ENCODE measurements at regions not wholly inside any gene's neighbourhood (a gene's known extent, or its start where the extent isn't known, plus 50 kb on each side); places are given as distances from the start of the nearest gene placed in this dataset.
"Not testable (repeated sequence)": the region's sequence is repeated elsewhere in the genome, so short reads cannot be mapped to it uniquely, and the experiment has no call there.

- not testable (repeated sequence) for DNase-seq
Measured at GRCh38 chr14:105718787-105719186, 192.4 kb downstream of the TMEM121 start.

GRCh38 chr14:105720106-105720505, 193.7 kb downstream of the TMEM121 start:
- not testable (repeated sequence) for DNase-seq

- DNase-seq, result not testable (repeated sequence)
Measured at GRCh38 chr14:105720852-105721601, 194.6 kb downstream of the TMEM121 start.

GRCh38 chr14:105721602-105721970, 195.2 kb downstream of the TMEM121 start:
- DNase-seq, result peak; percentile 50

- DNase-seq, result not testable (repeated sequence)
Measured at GRCh38 chr14:105721996-105722709, 195.8 kb downstream of the TMEM121 start.

- DNase-seq, result not testable (repeated sequence)
Measured at GRCh38 chr14:105723271-105723670, 196.9 kb downstream of the TMEM121 start.

GRCh38 chr14:105723776-105724175, 197.4 kb downstream of the TMEM121 start:
- not testable (repeated sequence) for DNase-seq

- DNase-seq, result not testable (repeated sequence)
Measured at GRCh38 chr14:105729825-105730368, 203.5 kb downstream of the TMEM121 start.

GRCh38 chr14:105730731-105731130, 204.3 kb downstream of the TMEM121 start:
- DNase-seq, result not testable (repeated sequence)

- DNase-seq, result not testable (repeated sequence)
Measured at GRCh38 chr14:105731221-105731985, 205.0 kb downstream of the TMEM121 start.

- no peak for DNase-seq
Measured at GRCh38 chr14:105733081-105734065, 207.0 kb downstream of the TMEM121 start.

- DNase-seq, result not testable (repeated sequence)
Measured at GRCh38 chr14:105734241-105734640, 207.9 kb downstream of the TMEM121 start.

- not testable (repeated sequence) for DNase-seq
Measured at GRCh38 chr14:105736331-105736730, 209.9 kb downstream of the TMEM121 start.

GRCh38 chr14:105737504-105738246, 211.3 kb downstream of the TMEM121 start:
- DNase-seq, result no peak

GRCh38 chr14:105738638-105739037, 212.3 kb downstream of the TMEM121 start:
- DNase-seq, result no peak

- no peak for DNase-seq
Measured at GRCh38 chr14:105739331-105740102, 213.1 kb downstream of the TMEM121 start.

GRCh38 chr14:105740272-105740671, 213.9 kb downstream of the TMEM121 start:
- DNase-seq, result not testable (repeated sequence)

- DNase-seq, result not testable (repeated sequence)
Measured at GRCh38 chr14:105740961-105741360, 214.6 kb downstream of the TMEM121 start.

- not testable (repeated sequence) for DNase-seq
Measured at GRCh38 chr14:105741707-105742530, 215.5 kb downstream of the TMEM121 start.

Measured in activated effector memory CD4-positive, alpha-beta T cell treated with anti-CD3 and anti-CD28 coated beads, Interleukin-2, amount 50 U/mL, for 16 hours (primary cell).